NCI-H460 (cell line): ENCODE measurements at regions not wholly inside any gene's neighbourhood (a gene's known extent, or its start where the extent isn't known, plus 50 kb on each side); places are given as distances from the start of the nearest gene placed in this dataset.
"Not testable (repeated sequence)": the region's sequence is repeated elsewhere in the genome, so short reads cannot be mapped to it uniquely, and the experiment has no call there.

Experiments
- DNase-seq: peaks from one replicate; pipeline ENCODE4 v3.0.0-alpha.2; 2016; ENCODE audit warnings: low read depth; ENCODE audit errors: extremely low read depth

- no peak for DNase-seq
Measured at GRCh38 chr2:49687918-49688317, 533.6 kb upstream of the FSHR start.

- no peak for DNase-seq
Measured at GRCh38 chr2:49686897-49687442, 532.7 kb upstream of the FSHR start.

GRCh38 chr2:49686291-49686690, 532.0 kb upstream of the FSHR start:
- DNase-seq: no peak

GRCh38 chr2:49677227-49677626, 522.9 kb upstream of the FSHR start:
- DNase-seq: no peak

GRCh38 chr2:49664827-49665226, 510.5 kb upstream of the FSHR start:
- no peak for DNase-seq

- DNase-seq: no peak
Measured at GRCh38 chr2:49661809-49662208, 507.5 kb upstream of the FSHR start.

GRCh38 chr2:49656853-49657252, 502.5 kb upstream of the FSHR start:
- no peak for DNase-seq

- no peak for DNase-seq
Measured at GRCh38 chr2:49643149-49643548, 488.8 kb upstream of the FSHR start.

- DNase-seq: no peak
Measured at GRCh38 chr2:49640630-49641029, 486.3 kb upstream of the FSHR start.

GRCh38 chr2:49621016-49621415, 466.7 kb upstream of the FSHR start:
- DNase-seq: no peak

GRCh38 chr2:49619804-49620203, 465.5 kb upstream of the FSHR start:
- DNase-seq: no peak

- no peak for DNase-seq
Measured at GRCh38 chr2:49618491-49618890, 464.2 kb upstream of the FSHR start.

- peak; percentile 12 for DNase-seq
Measured at GRCh38 chr2:49616800-49617199, 462.5 kb upstream of the FSHR start.

- DNase-seq: not testable (repeated sequence)
Measured at GRCh38 chr2:49611796-49612195, 457.5 kb upstream of the FSHR start.

GRCh38 chr2:49600524-49600923, 446.2 kb upstream of the FSHR start:
- no peak for DNase-seq

GRCh38 chr2:49598231-49598630, 443.9 kb upstream of the FSHR start:
- DNase-seq: no peak

GRCh38 chr2:49585921-49586320, 431.6 kb upstream of the FSHR start:
- no peak for DNase-seq

- DNase-seq: no peak
Measured at GRCh38 chr2:49582946-49583345, 428.6 kb upstream of the FSHR start.

GRCh38 chr2:49577041-49577440, 422.7 kb upstream of the FSHR start:
- no peak for DNase-seq

GRCh38 chr2:49569176-49569575, 414.9 kb upstream of the FSHR start:
- no peak for DNase-seq

- no peak for DNase-seq
Measured at GRCh38 chr2:49567811-49568600, 413.7 kb upstream of the FSHR start.

GRCh38 chr2:49567021-49567420, 412.7 kb upstream of the FSHR start:
- DNase-seq: no peak

GRCh38 chr2:49553658-49554057, 399.3 kb upstream of the FSHR start:
- DNase-seq: no peak
